Caco-2 (cell line): ENCODE measurements at regions not wholly inside any gene's neighbourhood (a gene's known extent, or its start where the extent isn't known, plus 50 kb on each side); places are given as distances from the start of the nearest gene placed in this dataset.

Source experiments
- BruUV-seq: library from RNA; stranded (reverse); fragments of 400-500 nt; replicated peaks from 2 replicates; lab custom pipeline; 2021; lab: Mats Ljungman, UMichigan
- CTCF ChIA-PET: fragments of 300-600 bp; sonication (Branson Sonifier 250); formaldehyde crosslinking; loops from one replicate; lab custom pipeline; 2022; ENCODE audit warnings: antibody characterized with exemption; lab: Charles Lee
- POLR2A ChIA-PET: fragments of 300-600 bp; sonication (Branson Sonifier 250); formaldehyde crosslinking; loops from one replicate; lab custom pipeline; 2022; ENCODE audit warnings: antibody characterized with exemption; lab: Charles Lee
- DNase-seq, 2 experiments: peaks; one replicate each; pipeline versions ENCODE4 v3.0.0 to v3.0.0-alpha.2; 2020 to 2022
- H3K27me3 ChIP-seq: replicated peaks from 2 replicates; pipeline ENCODE4 v1.6.0; 2011; ENCODE audit warnings: low read length; ENCODE audit not compliant: control insufficient read depth, insufficient read depth
- H3K36me3 ChIP-seq: 2 replicates; pipeline ENCODE4 v1.5.1; 2011; ENCODE audit warnings: low read length; ENCODE audit not compliant: control insufficient read depth, insufficient read depth
- H3K4me1 ChIP-seq: fragments of 250-450 bp; sonication (Bioruptor Pico); 2 replicates; pipeline ENCODE4 v1.5.1; 2020; ENCODE audit warnings: mild to moderate bottlenecking
- H3K4me3 ChIP-seq: 2 replicates; pipeline ENCODE4 v1.5.1; 2011; ENCODE audit warnings: low read depth, mild to moderate bottlenecking, control low read depth, low read length
- H3K9me3 ChIP-seq: fragments of 250-450 bp; sonication (Bioruptor Pico); 2 replicates; pipeline ENCODE4 v1.5.1; 2020; ENCODE audit warnings: mild to moderate bottlenecking, moderate library complexity
- H3K27ac Mint-ChIP-seq: one replicate; pipeline ENCODE4 v1.8.0; 2022; ENCODE audit warnings: mixed read lengths; ENCODE audit not compliant: unreplicated experiment
- H3K27me3 Mint-ChIP-seq: one replicate; pipeline ENCODE4 v1.8.0; 2022; ENCODE audit warnings: mixed read lengths; ENCODE audit not compliant: insufficient read depth, unreplicated experiment
- H3K36me3 Mint-ChIP-seq: one replicate; pipeline ENCODE4 v1.8.0; 2022; ENCODE audit warnings: mild to moderate bottlenecking, mixed read lengths; ENCODE audit not compliant: insufficient read depth, unreplicated experiment
- H3K4me1 Mint-ChIP-seq: one replicate; pipeline ENCODE4 v1.8.0; 2022; ENCODE audit warnings: low read depth, mixed read lengths; ENCODE audit not compliant: unreplicated experiment
- H3K4me3 Mint-ChIP-seq: one replicate; pipeline ENCODE4 v1.8.0; 2022; ENCODE audit warnings: mild to moderate bottlenecking, moderate library complexity, mixed read lengths; ENCODE audit not compliant: unreplicated experiment
- H3K9me3 Mint-ChIP-seq: one replicate; pipeline ENCODE4 v1.8.0; 2022; ENCODE audit warnings: mixed read lengths; ENCODE audit not compliant: unreplicated experiment
- intact Hi-C: fragments of 100-400 bp; cut with micrococcal nuclease; formaldehyde crosslinking; loops from one replicate; pipeline ENCODE4 v1.10.0; 2022; ENCODE audit not compliant: unreplicated experiment
- TF ChIP-seq, protein P1 (sequence below), 2 experiments: fragments of 200-600 bp in 1 of 2; IDR thresholded peaks; 1 replicate in 1 of 2; 2 replicates in 1 of 2; pipeline versions ENCODE4 v1.5.1 to v1.8.0; 2011 to 2022; ENCODE audit warnings: antibody characterized with exemption in 1 of 2, control low read depth in 1 of 2, inconsistent platforms in 1 of 2, low read depth in 1 of 2, low read length in 1 of 2, mild to moderate bottlenecking in 1 of 2, moderate library complexity in 1 of 2; ENCODE audit not compliant: insufficient read depth in 1 of 2, severe bottlenecking in 1 of 2, unreplicated experiment in 1 of 2

DNA sequence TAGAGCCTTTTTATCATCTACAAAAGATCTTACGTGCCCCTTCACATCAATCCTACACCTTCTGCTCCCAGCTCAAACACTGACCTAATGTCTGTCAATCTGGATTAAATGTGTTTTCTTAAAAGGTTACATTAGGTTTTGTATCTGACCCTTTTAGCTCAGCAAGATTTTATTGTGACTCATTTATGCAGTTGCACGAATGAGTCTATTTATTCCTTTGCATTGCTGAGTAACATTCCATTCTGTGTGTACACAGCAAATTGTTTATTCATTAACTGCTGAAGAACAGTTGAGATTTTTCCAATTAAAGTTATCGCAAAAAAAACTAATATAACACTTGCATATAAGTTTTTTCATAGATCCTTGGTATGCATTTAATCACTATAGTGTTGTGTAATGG is 253.9 kb upstream of the GPC6 start:
- intact Hi-C loops, result no loop called here
- ChIA-PET CTCF (no interaction called here), POLR2A (no interaction called here)
- Mint-ChIP-seq H3K27ac (no peak overlapping the region), H3K36me3 (no peaks in the 10 kb centered on the region), H3K4me1 (no peaks in the 10 kb centered on the region), H3K9me3 (no peaks in the 10 kb centered on the region), H3K27me3 (no peaks in the 10 kb centered on the region), H3K4me3 (no peak overlapping the region)
- TF ChIP-seq, protein P1, sequence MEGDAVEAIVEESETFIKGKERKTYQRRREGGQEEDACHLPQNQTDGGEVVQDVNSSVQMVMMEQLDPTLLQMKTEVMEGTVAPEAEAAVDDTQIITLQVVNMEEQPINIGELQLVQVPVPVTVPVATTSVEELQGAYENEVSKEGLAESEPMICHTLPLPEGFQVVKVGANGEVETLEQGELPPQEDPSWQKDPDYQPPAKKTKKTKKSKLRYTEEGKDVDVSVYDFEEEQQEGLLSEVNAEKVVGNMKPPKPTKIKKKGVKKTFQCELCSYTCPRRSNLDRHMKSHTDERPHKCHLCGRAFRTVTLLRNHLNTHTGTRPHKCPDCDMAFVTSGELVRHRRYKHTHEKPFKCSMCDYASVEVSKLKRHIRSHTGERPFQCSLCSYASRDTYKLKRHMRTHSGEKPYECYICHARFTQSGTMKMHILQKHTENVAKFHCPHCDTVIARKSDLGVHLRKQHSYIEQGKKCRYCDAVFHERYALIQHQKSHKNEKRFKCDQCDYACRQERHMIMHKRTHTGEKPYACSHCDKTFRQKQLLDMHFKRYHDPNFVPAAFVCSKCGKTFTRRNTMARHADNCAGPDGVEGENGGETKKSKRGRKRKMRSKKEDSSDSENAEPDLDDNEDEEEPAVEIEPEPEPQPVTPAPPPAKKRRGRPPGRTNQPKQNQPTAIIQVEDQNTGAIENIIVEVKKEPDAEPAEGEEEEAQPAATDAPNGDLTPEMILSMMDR (IDR thresholded peaks at IDR 0.05; ENCODE audit: insufficient read depth in 1 of 2, low read depth in 1 of 2, low read length in 1 of 2, severe bottlenecking in 1 of 2, unreplicated experiment in 1 of 2), result no peak
- no peaks in the 10 kb centered on the region for H3K9me3 ChIP-seq
- H3K27me3 ChIP-seq, result no peaks in the 10 kb centered on the region
- no TSS peak for BruUV-seq
- no peak overlapping the region for H3K4me3 ChIP-seq
- H3K4me1 ChIP-seq, result no peaks in the 10 kb centered on the region
- H3K36me3 ChIP-seq, result no peaks in the 10 kb centered on the region
- DNase-seq, result no peak

DNA sequence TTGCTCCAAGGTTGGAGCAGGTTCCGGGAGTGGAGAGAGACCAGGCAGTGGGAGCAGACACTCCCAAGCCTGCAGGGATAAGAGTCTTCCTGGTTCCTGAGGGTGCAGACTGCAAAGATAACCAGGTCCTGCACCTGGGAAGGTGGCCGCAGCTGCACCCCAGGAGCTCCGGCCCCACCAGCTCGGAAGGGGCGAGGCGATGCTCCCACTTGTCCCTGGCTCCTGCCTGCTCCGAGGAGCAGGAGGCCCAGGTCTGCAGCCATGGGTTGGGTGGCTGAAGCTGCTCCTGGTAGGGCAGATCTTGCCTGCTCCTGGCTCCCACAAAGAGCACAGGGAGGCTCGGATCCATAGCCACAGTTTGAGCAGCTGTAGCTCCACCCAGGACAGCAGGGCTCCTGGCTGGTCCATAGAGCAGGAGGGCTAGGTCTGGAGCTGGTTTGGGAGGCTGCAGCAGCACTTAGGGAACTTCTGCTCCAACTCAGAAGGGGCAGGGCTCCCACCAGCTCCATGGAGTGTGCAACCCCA is 251.6 kb upstream of the GPC6 start:
- Mint-ChIP-seq H3K4me3 (no peak overlapping the region), H3K36me3 (no peaks in the 10 kb centered on the region), H3K27me3 (no peaks in the 10 kb centered on the region), H3K27ac (no peak overlapping the region), H3K4me1 (no peaks in the 10 kb centered on the region), H3K9me3 (no peaks in the 10 kb centered on the region)
- ChIA-PET CTCF (no interaction called here), POLR2A (no interaction called here)
- Histone ChIP-seq H3K27me3 (no peaks in the 10 kb centered on the region), H3K4me1 (no peaks in the 10 kb centered on the region), H3K9me3 (no peaks in the 10 kb centered on the region), H3K4me3 (no peak overlapping the region), H3K36me3 (no peaks in the 10 kb centered on the region)
- intact Hi-C loops, result no loop called here
- DNase-seq, result no peak
- TF ChIP-seq, protein P1 (IDR thresholded peaks at IDR 0.05; ENCODE audit: insufficient read depth in 1 of 2, low read depth in 1 of 2, low read length in 1 of 2, severe bottlenecking in 1 of 2, unreplicated experiment in 1 of 2), result no peak
- BruUV-seq, result no TSS peak

DNA sequence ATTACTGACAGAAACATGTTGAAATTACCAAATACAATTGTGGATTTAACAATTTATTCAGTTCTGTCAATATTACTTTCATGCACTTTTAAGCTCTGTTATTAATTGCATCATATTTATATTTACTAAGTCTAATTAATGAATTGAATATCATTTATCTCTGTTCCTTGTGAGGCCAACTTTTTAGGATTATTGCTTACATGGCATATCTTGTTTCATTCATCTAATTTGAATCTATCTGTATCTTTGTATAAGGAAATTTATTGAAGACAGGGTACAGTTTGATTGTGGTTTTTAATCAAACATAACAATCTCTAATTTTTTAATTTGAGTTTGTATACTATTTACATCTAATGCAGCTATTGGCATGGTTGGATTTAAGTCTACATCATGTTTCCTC is 249.9 kb upstream of the GPC6 start:
- Mint-ChIP-seq H3K27me3 (no peaks in the 10 kb centered on the region), H3K4me1 (no peaks in the 10 kb centered on the region), H3K4me3 (no peak overlapping the region), H3K36me3 (no peaks in the 10 kb centered on the region), H3K27ac (no peak overlapping the region), H3K9me3 (no peaks in the 10 kb centered on the region)
- TF ChIP-seq, protein P1 (IDR thresholded peaks at IDR 0.05; ENCODE audit: insufficient read depth in 1 of 2, low read depth in 1 of 2, low read length in 1 of 2, severe bottlenecking in 1 of 2, unreplicated experiment in 1 of 2), result no peak
- Histone ChIP-seq H3K4me1 (no peaks in the 10 kb centered on the region), H3K36me3 (no peaks in the 10 kb centered on the region), H3K4me3 (no peak overlapping the region), H3K9me3 (no peaks in the 10 kb centered on the region), H3K27me3 (no peaks in the 10 kb centered on the region)
- no TSS peak for BruUV-seq
- intact Hi-C loops, result no loop called here
- CTCF ChIA-PET, result interaction anchor here (0.5 kb wide), 1 partner anchor 206 kb away, joined by 3 read pairs; no protein-coding TSS in a partner anchor
- POLR2A ChIA-PET, result no interaction called here
- DNase-seq, result no peak
